K562 (cell line): ENCODE measurements at regions not wholly inside any gene's neighbourhood (a gene's known extent, or its start where the extent isn't known, plus 50 kb on each side); places are given as distances from the start of the nearest gene placed in this dataset.

Source experiments
- ATAC-seq: fragments of 200-7000 bp; cut with Tn5 transposase; 3 replicates; pipeline ENCODE4 v1.9.1; 2020; ENCODE audit warnings: moderate library complexity
- BruUV-seq: library from RNA; stranded (reverse); fragments of 400-500 nt; replicated peaks from 2 replicates; lab custom pipeline; 2021; lab: Mats Ljungman, UMichigan
- CTCF ChIA-PET: fragments of 300-600 bp; formaldehyde crosslinking; extraction: SDS; loops from one replicate; lab custom pipeline; 2021; ENCODE audit warnings: low intra/inter-chr PET ratio; lab: Yijun Ruan, JAX
- POLR2A ChIA-PET: fragments of 300-600, 350-650 bp; sonication (Branson Sonifier 250); formaldehyde crosslinking; extraction: SDS; loops from one replicate; lab custom pipeline; 2021; ENCODE audit warnings: antibody characterized with exemption, inconsistent platforms; lab: Yijun Ruan, JAX
- DNase-seq, 4 experiments: peaks; one replicate each; pipeline versions ENCODE4 v3.0.0 to v3.0.0-alpha.2; 2011 to 2018; ENCODE audit warnings: low spot score in 3 of 4, mixed read lengths in 3 of 4; ENCODE audit errors: extremely low read depth in 1 of 4
- FAIRE-seq: peaks from 2 replicates; lab custom pipeline; 2011; peaks lifted over from hg19 to GRCh38; lab: Jason Lieb, UNC
- H2AFZ ChIP-seq: 2 replicates; pipeline ENCODE4 v1.6.0; 2011; ENCODE audit warnings: low read depth, low read length, control low read depth, inconsistent platforms
- H3K27ac ChIP-seq: fragments of 200-600 bp; 3 replicates; pipeline ENCODE4 v1.8.0; 2011; ENCODE audit warnings: low read depth, mild to moderate bottlenecking, control low read depth, inconsistent platforms, low read length, moderate library complexity, mixed read lengths; ENCODE audit errors: extremely low read depth
- H3K27me3 ChIP-seq, 2 experiments: fragments of 300-600 bp in 1 of 2; 2 replicates in 1 of 2; 3 replicates in 1 of 2; pipeline versions ENCODE4 v1.6.0 to v1.8.0; 2011; ENCODE audit warnings: inconsistent platforms in 2 of 2, low read length in 2 of 2, mild to moderate bottlenecking in 1 of 2, mixed read lengths in 1 of 2, moderate library complexity in 1 of 2; ENCODE audit not compliant: control insufficient read depth in 2 of 2, insufficient read depth in 2 of 2
- H3K36me3 ChIP-seq: fragments of 300-600 bp; 3 replicates; pipeline ENCODE4 v1.8.0; 2011; ENCODE audit warnings: mild to moderate bottlenecking, low read length, inconsistent platforms; ENCODE audit not compliant: control insufficient read depth, insufficient read depth
- H3K4me1 ChIP-seq, 2 experiments: fragments of 200-600 bp in 1 of 2; replicated peaks in 1 of 2; 2 replicates in 1 of 2; 3 replicates in 1 of 2; pipeline versions ENCODE4 v1.5.1 to v1.8.0; 2011; ENCODE audit warnings: inconsistent platforms in 2 of 2, low read length in 2 of 2, mild to moderate bottlenecking in 1 of 2, mixed read lengths in 1 of 2, moderate library complexity in 1 of 2; ENCODE audit not compliant: control insufficient read depth in 2 of 2, insufficient read depth in 2 of 2
- H3K4me2 ChIP-seq: 2 replicates; pipeline ENCODE4 v1.6.1; 2011; ENCODE audit warnings: low read length, control low read depth, inconsistent platforms, mixed read lengths; ENCODE audit not compliant: insufficient read depth
- H3K4me3 ChIP-seq: fragments of 200-600 bp; sonication (generic), shearing (Covaris generic); 2 replicates; pipeline ENCODE4 v1.5.1; 2016; ENCODE audit warnings: control low read depth, inconsistent platforms
- H3K79me2 ChIP-seq: fragments of 200-600 bp; 3 replicates; pipeline ENCODE4 v1.8.0; 2011; ENCODE audit warnings: low read length, inconsistent platforms; ENCODE audit not compliant: control insufficient read depth, insufficient read depth
- H3K9ac ChIP-seq, 2 experiments: 2 replicates each; pipeline versions ENCODE4 v1.6.0 to v1.6.1; 2011; ENCODE audit warnings: low read depth in 2 of 2, low read length in 2 of 2, control low read depth in 1 of 2, inconsistent platforms in 1 of 2, mild to moderate bottlenecking in 1 of 2, mixed read lengths in 1 of 2; ENCODE audit not compliant: insufficient read depth in 1 of 2
- H3K9me1 ChIP-seq: one replicate; pipeline ENCODE4 v1.6.0; 2011; ENCODE audit warnings: inconsistent platforms, mild to moderate bottlenecking, low read length, moderate library complexity; ENCODE audit not compliant: control insufficient read depth, insufficient read depth
- H3K9me3 ChIP-seq: replicated peaks from 2 replicates; pipeline ENCODE4 v1.5.1; 2011; ENCODE audit warnings: low read depth, low read length, inconsistent platforms; ENCODE audit not compliant: control insufficient read depth, insufficient read depth
- H4K20me1 ChIP-seq: replicated peaks from 2 replicates; pipeline ENCODE4 v1.6.1; 2011; ENCODE audit warnings: low read length, inconsistent platforms, mixed read lengths; ENCODE audit not compliant: control insufficient read depth, insufficient read depth
- CC2D1A ChIP-seq: fragments of 450-650 bp; IDR thresholded peaks from 2 replicates; pipeline ENCODE4 v1.6.1; 2017; ENCODE audit warnings: mild to moderate bottlenecking
- GTF2A2 ChIP-seq: IDR thresholded peaks from 2 replicates; pipeline ENCODE4 v1.6.1; 2016; ENCODE audit warnings: mild to moderate bottlenecking, missing genetic modification characterization, missing compliant biosample characterization
- MAFF ChIP-seq: IDR thresholded peaks from 2 replicates; pipeline ENCODE4 v1.6.1; 2012; ENCODE audit warnings: low read length, improper control_type of control experiment
- ZNF224 ChIP-seq: sonication (generic); formaldehyde crosslinking; IDR thresholded peaks from 2 replicates; pipeline ENCODE4 v1.8.0; 2022; ENCODE audit warnings: mild to moderate bottlenecking, missing genetic modification reagents
- WGBS: fragments of 100-300 bp; shearing (Covaris generic); methylation state at CpG from one replicate; pipeline ENCODE4 v1.1.6; 2016; ENCODE audit warnings: low coverage, mixed read lengths; ENCODE audit not compliant: insufficient coverage; ENCODE audit errors: missing lambda C conversion rate; 5-methylcytosine and 5-hydroxymethylcytosine counted together
- in situ Hi-C: fragments of 300-500 bp; cut with MboI; formaldehyde crosslinking; loops from 4 replicates; pipeline ENCODE4 v1.15.0; 2018; ENCODE audit warnings: inconsistent platforms, mixed read lengths
- intact Hi-C: fragments of 100-400 bp; cut with micrococcal nuclease; formaldehyde crosslinking; loops from 2 replicates; pipeline ENCODE4 v1.14.2; 2022
- TF ChIP-seq, protein P1 (sequence below): fragments of 450-650 bp; IDR thresholded peaks from 2 replicates; pipeline ENCODE4 v1.6.1; 2017; ENCODE audit warnings: antibody characterized with exemption, mild to moderate bottlenecking

DNA sequence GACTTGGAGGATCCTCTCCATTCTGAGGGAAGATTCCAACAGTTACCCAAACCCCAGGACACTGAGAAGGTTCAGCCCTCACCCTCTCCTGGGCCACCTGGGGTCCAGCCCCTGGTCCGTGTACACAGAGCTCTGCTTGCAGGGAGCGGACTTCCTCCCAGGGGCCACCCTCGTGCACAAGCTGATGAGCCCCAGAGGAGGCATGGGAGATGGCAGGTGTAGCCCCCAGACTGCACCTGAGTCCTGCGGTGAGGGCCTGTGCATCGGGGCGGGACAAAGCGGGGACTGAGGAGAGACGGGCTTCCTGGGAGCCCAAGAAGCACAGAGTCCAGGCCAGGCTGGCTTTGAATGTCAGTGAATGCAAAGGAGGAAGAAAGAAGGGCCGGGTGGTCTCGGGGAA lies 1374.9 kb downstream of the BRD1 start:
- no peak overlapping the region for H3K4me3 ChIP-seq
- BruUV-seq = no TSS peak
- POLR2A ChIA-PET = no interaction called here
- no peaks in the 10 kb centered on the region for H3K9me3 ChIP-seq
- TF ChIP-seq ZNF224 (CRISPR knock-in tag) = no peak
- TF ChIP-seq, protein P1, sequence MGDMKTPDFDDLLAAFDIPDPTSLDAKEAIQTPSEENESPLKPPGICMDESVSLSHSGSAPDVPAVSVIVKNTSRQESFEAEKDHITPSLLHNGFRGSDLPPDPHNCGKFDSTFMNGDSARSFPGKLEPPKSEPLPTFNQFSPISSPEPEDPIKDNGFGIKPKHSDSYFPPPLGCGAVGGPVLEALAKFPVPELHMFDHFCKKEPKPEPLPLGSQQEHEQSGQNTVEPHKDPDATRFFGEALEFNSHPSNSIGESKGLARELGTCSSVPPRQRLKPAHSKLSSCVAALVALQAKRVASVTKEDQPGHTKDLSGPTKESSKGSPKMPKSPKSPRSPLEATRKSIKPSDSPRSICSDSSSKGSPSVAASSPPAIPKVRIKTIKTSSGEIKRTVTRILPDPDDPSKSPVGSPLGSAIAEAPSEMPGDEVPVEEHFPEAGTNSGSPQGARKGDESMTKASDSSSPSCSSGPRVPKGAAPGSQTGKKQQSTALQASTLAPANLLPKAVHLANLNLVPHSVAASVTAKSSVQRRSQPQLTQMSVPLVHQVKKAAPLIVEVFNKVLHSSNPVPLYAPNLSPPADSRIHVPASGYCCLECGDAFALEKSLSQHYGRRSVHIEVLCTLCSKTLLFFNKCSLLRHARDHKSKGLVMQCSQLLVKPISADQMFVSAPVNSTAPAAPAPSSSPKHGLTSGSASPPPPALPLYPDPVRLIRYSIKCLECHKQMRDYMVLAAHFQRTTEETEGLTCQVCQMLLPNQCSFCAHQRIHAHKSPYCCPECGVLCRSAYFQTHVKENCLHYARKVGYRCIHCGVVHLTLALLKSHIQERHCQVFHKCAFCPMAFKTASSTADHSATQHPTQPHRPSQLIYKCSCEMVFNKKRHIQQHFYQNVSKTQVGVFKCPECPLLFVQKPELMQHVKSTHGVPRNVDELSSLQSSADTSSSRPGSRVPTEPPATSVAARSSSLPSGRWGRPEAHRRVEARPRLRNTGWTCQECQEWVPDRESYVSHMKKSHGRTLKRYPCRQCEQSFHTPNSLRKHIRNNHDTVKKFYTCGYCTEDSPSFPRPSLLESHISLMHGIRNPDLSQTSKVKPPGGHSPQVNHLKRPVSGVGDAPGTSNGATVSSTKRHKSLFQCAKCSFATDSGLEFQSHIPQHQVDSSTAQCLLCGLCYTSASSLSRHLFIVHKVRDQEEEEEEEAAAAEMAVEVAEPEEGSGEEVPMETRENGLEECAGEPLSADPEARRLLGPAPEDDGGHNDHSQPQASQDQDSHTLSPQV = no peak
- TF ChIP-seq CC2D1A = no peak
- TF ChIP-seq GTF2A2 (tag) = no peak
- TF ChIP-seq MAFF = no peak
- TF ChIP-seq, all 486 proteins: peak for 0
- no peak overlapping the region for H3K4me2 ChIP-seq
- 0% methylated on average over 1 of the region's 10 CpGs for WGBS
- H3K27me3 ChIP-seq = peaks cover 0 to 13% of the 10 kb centered on the region in 2 experiments; a peak in 1 of 5 replicates
- in situ Hi-C loops = no loop called here
- no peak overlapping the region for H2AFZ ChIP-seq
- FAIRE-seq (no peak), DNase-seq (no peak), ATAC-seq (no peak)
- no peaks in the 10 kb centered on the region for H3K36me3 ChIP-seq
- no peak overlapping the region for H3K9ac ChIP-seq
- no peaks in the 10 kb centered on the region for H3K79me2 ChIP-seq
- no peaks in the 10 kb centered on the region for H4K20me1 ChIP-seq
- H3K4me1 ChIP-seq = no peaks in the 10 kb centered on the region
- no peak overlapping the region for H3K27ac ChIP-seq
- H3K9me1 ChIP-seq = no peaks in the 10 kb centered on the region
- CTCF ChIA-PET = no interaction called here
- intact Hi-C loops = no loop called here
